ENCODE measurements at regions not wholly inside any gene's neighbourhood (a gene's known extent, or its start where the extent isn't known, plus 50 kb on each side); places are given as distances from the start of the nearest gene placed in this dataset.

DNA sequence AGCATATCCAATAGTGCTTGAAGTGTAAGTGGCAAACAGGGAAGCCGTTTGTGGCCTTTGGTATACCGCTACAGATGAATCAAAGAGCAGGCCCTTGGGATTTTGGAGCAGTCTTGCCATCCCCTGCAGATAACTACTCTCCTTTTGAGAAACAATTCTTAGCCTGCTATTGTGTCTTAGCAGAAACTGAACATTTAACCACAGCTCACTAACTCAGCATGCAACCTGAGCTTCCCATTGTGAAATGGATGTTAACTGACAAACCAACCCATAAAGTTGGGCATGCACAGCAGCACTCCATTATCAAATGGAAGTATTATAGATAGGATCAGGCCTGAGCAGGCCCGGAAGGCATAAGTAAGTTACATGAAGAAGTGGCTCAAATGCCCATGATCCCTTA lies 315.3 kb upstream of the PTGER4 start:
- H3K27ac ChIP-seq = no peak overlapping the region
- H3K4me3 ChIP-seq = no peak overlapping the region
- TF ChIP-seq CTCF (IDR thresholded peaks at IDR 0.05) = no peak
- no peak for DNase-seq (ENCODE audit: low spot score)

GRCh38 chr5:40361378-40361777 lies 318.3 kb upstream of the PTGER4 start:
- H3K4me3 ChIP-seq = no peak overlapping the region
- no peak overlapping the region for H3K27ac ChIP-seq
- no peak for DNase-seq (ENCODE audit: low spot score)
- TF ChIP-seq CTCF (IDR thresholded peaks at IDR 0.05) = no peak

- Histone ChIP-seq H3K27ac (no peak overlapping the region), H3K4me3 (no peak overlapping the region)
- DNase-seq (ENCODE audit: low spot score) = no peak
- no peak for TF ChIP-seq CTCF (IDR thresholded peaks at IDR 0.05)
Measured at GRCh38 chr5:40360685-40361084, 319.0 kb upstream of the PTGER4 start.

DNA sequence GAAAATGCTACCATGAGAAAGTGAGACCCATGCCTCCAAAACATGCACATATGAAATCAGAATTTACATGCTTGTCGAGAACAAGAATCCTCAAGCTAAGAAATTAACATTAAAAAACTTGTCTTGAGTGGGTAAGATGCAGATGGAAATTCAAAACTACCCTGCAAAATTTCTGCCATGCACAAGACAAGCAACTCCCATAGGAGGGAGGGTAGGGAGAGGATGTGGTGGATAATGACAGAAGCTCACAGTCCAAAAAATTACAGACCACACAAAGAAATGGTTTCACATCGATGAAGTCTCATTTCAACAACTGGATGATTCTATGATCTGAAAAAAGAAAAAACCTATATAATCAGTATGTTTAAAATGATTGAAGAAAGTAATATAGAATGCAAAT lies 319.9 kb upstream of the PTGER4 start:
- Histone ChIP-seq H3K27ac (no peak overlapping the region), H3K4me3 (no peak overlapping the region)
- TF ChIP-seq CTCF (IDR thresholded peaks at IDR 0.05) = no peak
- DNase-seq (ENCODE audit: low spot score) = no peak

GRCh38 chr5:40359093-40359492 lies 320.6 kb upstream of the PTGER4 start:
- no peak for TF ChIP-seq CTCF (IDR thresholded peaks at IDR 0.05)
- DNase-seq (ENCODE audit: low spot score) = no peak
- no peak overlapping the region for H3K4me3 ChIP-seq

DNA sequence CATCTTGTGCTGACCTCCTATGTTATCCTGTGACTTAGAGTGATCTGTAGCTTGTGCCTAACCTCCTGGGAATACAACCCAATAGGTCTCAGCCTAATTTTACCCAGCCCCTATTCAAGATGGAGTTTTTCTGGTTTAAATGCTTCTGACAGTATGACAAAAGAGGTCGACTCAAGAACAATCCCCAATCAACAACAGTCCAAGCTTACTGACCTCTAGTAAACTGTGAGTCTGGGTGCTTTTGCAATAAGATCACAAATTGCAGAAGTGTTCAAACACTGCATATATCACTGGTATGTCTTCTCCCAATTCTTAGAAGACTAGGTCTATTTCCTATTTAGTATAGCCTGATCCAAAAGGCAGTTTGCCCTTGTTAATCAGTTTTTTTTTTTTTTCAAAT lies 323.5 kb upstream of the PTGER4 start:
- no peak for TF ChIP-seq CTCF (IDR thresholded peaks at IDR 0.05)
- H3K27ac ChIP-seq = no peak overlapping the region
- no peak for DNase-seq (ENCODE audit: low spot score)

More at GRCh38 chr5:40359093-40359492, 320.6 kb upstream of the PTGER4 start:
- no peak overlapping the region for H3K27ac ChIP-seq

GRCh38 chr5:40355846-40356245 lies 323.9 kb upstream of the PTGER4 start:
- no peak overlapping the region for H3K4me3 ChIP-seq
- DNase-seq (ENCODE audit: low spot score) = no peak
- no peak overlapping the region for H3K27ac ChIP-seq
- no peak for TF ChIP-seq CTCF (IDR thresholded peaks at IDR 0.05)

More for the DNA sequence above, 323.5 kb upstream of the PTGER4 start:
- no peak overlapping the region for H3K4me3 ChIP-seq

Measured in coronary artery (tissue), 2 donors.